Suprapubic skin (tissue), 4 donors: ENCODE measurements at regions not wholly inside any gene's neighbourhood (a gene's known extent, or its start where the extent isn't known, plus 50 kb on each side); places are given as distances from the start of the nearest gene placed in this dataset.

Experiments used
- DNase-seq, 2 donors: peaks; one replicate each; pipeline ENCODE4 v3.0.0-alpha.2; 2019; ENCODE audit warnings: low spot score in 2 of 2
- H3K27ac ChIP-seq: fragments of 200-600 bp; sonication (generic); one replicate; pipeline ENCODE4 v1.5.1; 2019
- H3K27me3 ChIP-seq: fragments of 200-600 bp; sonication (generic); one replicate; pipeline ENCODE4 v1.5.1; 2019
- H3K36me3 ChIP-seq: fragments of 200-600 bp; sonication (generic); one replicate; pipeline ENCODE4 v1.5.1; 2019
- H3K4me1 ChIP-seq: fragments of 200-600 bp; sonication (generic); one replicate; pipeline ENCODE4 v1.5.1; 2019
- H3K4me3 ChIP-seq: fragments of 200-600 bp; sonication (generic); one replicate; pipeline ENCODE4 v1.5.1; 2019; ENCODE audit warnings: mild to moderate bottlenecking
- H3K9me3 ChIP-seq: fragments of 200-600 bp; sonication (generic); one replicate; pipeline ENCODE4 v1.5.1; 2019
- EP300 ChIP-seq: sonication (generic); formaldehyde crosslinking; IDR thresholded peaks from one replicate; pipeline ENCODE4 v1.6.1; 2017; ENCODE audit warnings: antibody characterized with exemption
- POLR2A ChIP-seq, 2 donors: fragments of 450-650 bp; IDR thresholded peaks; one replicate each; pipeline ENCODE4 v1.6.1; 2017; ENCODE audit warnings: antibody characterized with exemption in 2 of 2, mild to moderate bottlenecking in 2 of 2, moderate library complexity in 2 of 2
- POLR2AphosphoS5 ChIP-seq, 3 donors: sonication (generic); formaldehyde crosslinking; IDR thresholded peaks; one replicate each; pipeline ENCODE4 v1.6.1; 2017; ENCODE audit warnings: antibody characterized with exemption in 3 of 3
- WGBS: methylation state at CpG from one replicate; pipeline ENCODE4 v1.1.5; 2018; 5-methylcytosine and 5-hydroxymethylcytosine counted together
- TF ChIP-seq, protein P1 (sequence below), 2 donors: fragments of 200-600 bp in 1 of 2; fragments of 450-650 bp in 1 of 2; sonication (generic) in 1 of 2; IDR thresholded peaks; one replicate each; pipeline ENCODE4 v1.5.1; 2016 to 2019; ENCODE audit warnings: antibody characterized with exemption in 2 of 2, mild to moderate bottlenecking in 1 of 2, moderate library complexity in 1 of 2

GRCh38 chr17:73799096-73799495, 154.9 kb upstream of the SDK2 start:
- Histone ChIP-seq H3K9me3 (peaks cover 7% of the 10 kb centered on the region), H3K4me1 (peaks cover 13% of the 10 kb centered on the region), H3K27me3 (peaks cover 48% of the 10 kb centered on the region), H3K4me3 (no peak overlapping the region), H3K27ac (no peak overlapping the region), H3K36me3 (no peaks in the 10 kb centered on the region)
- no peak for DNase-seq
- TF ChIP-seq, protein P1, sequence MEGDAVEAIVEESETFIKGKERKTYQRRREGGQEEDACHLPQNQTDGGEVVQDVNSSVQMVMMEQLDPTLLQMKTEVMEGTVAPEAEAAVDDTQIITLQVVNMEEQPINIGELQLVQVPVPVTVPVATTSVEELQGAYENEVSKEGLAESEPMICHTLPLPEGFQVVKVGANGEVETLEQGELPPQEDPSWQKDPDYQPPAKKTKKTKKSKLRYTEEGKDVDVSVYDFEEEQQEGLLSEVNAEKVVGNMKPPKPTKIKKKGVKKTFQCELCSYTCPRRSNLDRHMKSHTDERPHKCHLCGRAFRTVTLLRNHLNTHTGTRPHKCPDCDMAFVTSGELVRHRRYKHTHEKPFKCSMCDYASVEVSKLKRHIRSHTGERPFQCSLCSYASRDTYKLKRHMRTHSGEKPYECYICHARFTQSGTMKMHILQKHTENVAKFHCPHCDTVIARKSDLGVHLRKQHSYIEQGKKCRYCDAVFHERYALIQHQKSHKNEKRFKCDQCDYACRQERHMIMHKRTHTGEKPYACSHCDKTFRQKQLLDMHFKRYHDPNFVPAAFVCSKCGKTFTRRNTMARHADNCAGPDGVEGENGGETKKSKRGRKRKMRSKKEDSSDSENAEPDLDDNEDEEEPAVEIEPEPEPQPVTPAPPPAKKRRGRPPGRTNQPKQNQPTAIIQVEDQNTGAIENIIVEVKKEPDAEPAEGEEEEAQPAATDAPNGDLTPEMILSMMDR (IDR thresholded peaks at IDR 0.05), result no peak
- TF ChIP-seq EP300 (no peak), POLR2A (IDR thresholded peaks at IDR 0.05) (no peak), POLR2AphosphoS5 (IDR thresholded peaks at IDR 0.05) (no peak)

GRCh38 chr17:73799781-73800627, 155.8 kb upstream of the SDK2 start:
- no peaks in the 10 kb centered on the region for H3K36me3 ChIP-seq
- peaks cover 13% of the 10 kb centered on the region for H3K4me1 ChIP-seq
- peaks cover 49% of the 10 kb centered on the region for H3K27me3 ChIP-seq
- TF ChIP-seq POLR2AphosphoS5 (IDR thresholded peaks at IDR 0.05), result no peak
- TF ChIP-seq EP300, result no peak
- TF ChIP-seq, protein P1 (IDR thresholded peaks at IDR 0.05), result no peak
- no peak for TF ChIP-seq POLR2A (IDR thresholded peaks at IDR 0.05)
- H3K27ac ChIP-seq, result no peak overlapping the region
- peaks cover 7% of the 10 kb centered on the region for H3K9me3 ChIP-seq
- no peak overlapping the region for H3K4me3 ChIP-seq
- DNase-seq, result no peak
- WGBS, result 89% methylated on average over 7 of the region's 7 CpGs

DNA sequence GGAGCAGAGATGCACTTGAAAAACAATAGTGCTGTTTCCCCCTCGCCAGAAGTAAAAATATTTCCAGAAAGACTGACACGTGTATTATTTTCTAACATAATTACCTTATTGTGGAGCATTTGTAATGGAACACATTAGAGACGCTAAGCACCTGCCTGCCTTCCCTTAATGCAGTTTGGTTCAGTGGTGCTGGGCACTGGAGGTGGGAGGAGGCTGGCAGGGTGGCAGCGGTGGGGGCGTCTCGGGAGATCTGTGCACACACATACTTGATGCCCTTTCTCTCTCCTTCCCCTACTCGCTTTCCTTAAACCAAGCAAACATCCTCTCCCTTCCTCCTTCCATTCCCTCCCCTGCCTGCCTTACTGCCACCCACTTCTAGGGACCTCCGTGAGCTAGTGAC, 156.6 kb upstream of the SDK2 start:
- WGBS, result 56% methylated on average over 8 of the region's 8 CpGs
- Histone ChIP-seq H3K36me3 (no peaks in the 10 kb centered on the region), H3K4me1 (peaks cover 13% of the 10 kb centered on the region), H3K27ac (no peak overlapping the region), H3K4me3 (no peak overlapping the region), H3K9me3 (peaks cover 7% of the 10 kb centered on the region), H3K27me3 (peaks cover 58% of the 10 kb centered on the region)
- DNase-seq, result no peak
- no peak for TF ChIP-seq POLR2A (IDR thresholded peaks at IDR 0.05)
- TF ChIP-seq EP300, result no peak
- TF ChIP-seq, protein P1 (IDR thresholded peaks at IDR 0.05), result no peak
- no peak for TF ChIP-seq POLR2AphosphoS5 (IDR thresholded peaks at IDR 0.05)

DNA sequence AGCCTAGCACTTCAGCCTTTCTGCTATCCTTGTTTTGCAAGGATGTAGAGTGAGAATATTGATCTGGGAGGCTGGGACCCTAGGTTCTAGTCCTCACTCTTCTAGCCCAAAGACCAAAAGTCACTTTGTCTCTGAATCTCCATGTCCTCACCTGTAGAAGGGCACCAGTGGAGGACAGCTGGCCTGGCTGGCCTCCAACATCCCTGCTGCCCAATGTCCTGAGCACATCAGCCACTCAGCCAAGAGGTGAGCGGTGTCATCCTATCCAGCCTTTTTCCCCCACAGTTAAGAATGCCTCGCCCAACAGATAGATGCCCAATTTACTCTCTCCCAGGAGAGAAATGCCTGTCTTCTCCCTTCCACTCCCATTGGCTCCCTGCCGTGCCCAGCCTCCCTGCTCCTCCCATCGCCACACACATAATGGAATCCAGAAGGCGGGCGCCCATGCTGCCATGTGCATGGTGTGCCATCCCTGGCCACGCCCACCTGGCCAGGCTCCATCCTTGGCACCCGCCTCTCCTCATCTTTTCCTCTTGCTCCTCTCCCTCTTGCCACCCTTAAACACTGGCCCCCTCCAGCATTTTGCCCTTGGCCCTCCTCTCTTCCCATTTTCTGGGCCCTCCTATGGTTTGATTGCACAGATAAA, 157.3 kb upstream of the SDK2 start:
- peaks cover 58% of the 10 kb centered on the region for H3K27me3 ChIP-seq
- H3K4me1 ChIP-seq, result peaks cover 13% of the 10 kb centered on the region
- TF ChIP-seq, protein P1 (IDR thresholded peaks at IDR 0.05), result no peak
- TF ChIP-seq EP300 (no peak), POLR2AphosphoS5 (IDR thresholded peaks at IDR 0.05) (no peak), POLR2A (IDR thresholded peaks at IDR 0.05) (no peak)
- H3K9me3 ChIP-seq, result peaks cover 7% of the 10 kb centered on the region
- WGBS, result 89% methylated on average over 8 of the region's 8 CpGs
- H3K27ac ChIP-seq, result no peak overlapping the region
- H3K36me3 ChIP-seq, result no peaks in the 10 kb centered on the region
- no peak for DNase-seq
- H3K4me3 ChIP-seq, result no peak overlapping the region

DNA sequence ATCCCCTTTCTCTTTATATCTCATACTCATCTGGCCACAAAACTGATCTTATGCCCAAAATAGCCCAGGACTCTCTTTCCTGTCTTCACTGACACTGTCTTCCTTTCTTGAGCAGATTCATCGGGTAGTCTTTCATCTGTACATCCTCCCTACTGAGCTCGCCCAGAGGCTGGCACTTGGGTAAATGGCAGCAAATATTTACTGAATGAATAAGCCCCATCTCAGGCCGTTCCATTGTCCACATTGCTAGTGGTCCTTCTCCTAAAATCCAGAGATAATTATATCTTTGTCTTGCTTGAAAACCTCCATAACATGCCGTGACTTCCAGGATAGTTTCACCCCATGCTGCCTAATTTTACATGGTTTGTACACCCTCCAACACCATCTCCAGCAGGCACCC, 158.1 kb upstream of the SDK2 start:
- Histone ChIP-seq H3K36me3 (no peaks in the 10 kb centered on the region), H3K9me3 (peaks cover 7% of the 10 kb centered on the region), H3K27ac (no peak overlapping the region), H3K4me3 (no peak overlapping the region), H3K4me1 (peaks cover 6% of the 10 kb centered on the region), H3K27me3 (peaks cover 62% of the 10 kb centered on the region)
- 80% methylated on average over 4 of the region's 4 CpGs for WGBS
- TF ChIP-seq EP300 (no peak), POLR2AphosphoS5 (IDR thresholded peaks at IDR 0.05) (no peak), POLR2A (IDR thresholded peaks at IDR 0.05) (no peak)
- TF ChIP-seq, protein P1 (IDR thresholded peaks at IDR 0.05), result no peak
- no peak for DNase-seq
